Fibroblast of lung (primary cell): ENCODE measurements at regions not wholly inside any gene's neighbourhood (a gene's known extent, or its start where the extent isn't known, plus 50 kb on each side); places are given as distances from the start of the nearest gene placed in this dataset.

ENCODE experiments used
- DNase-seq, 2 donors: peaks; one replicate each; pipeline versions ENCODE4 v3.0.0 to v3.0.0-alpha.2; 2010; ENCODE audit warnings: low read depth in 2 of 2
- H2AFZ ChIP-seq: 2 replicates; pipeline ENCODE4 v1.5.1; 2012; ENCODE audit warnings: low read length, control low read depth, inconsistent platforms
- H3K27ac ChIP-seq: 2 replicates; pipeline ENCODE4 v1.5.1; 2011; ENCODE audit warnings: low read length, control low read depth; ENCODE audit not compliant: insufficient read depth
- H3K27me3 ChIP-seq: 2 replicates; pipeline ENCODE4 v1.5.1; 2011; ENCODE audit warnings: mild to moderate bottlenecking, low read length; ENCODE audit not compliant: control insufficient read depth, insufficient read depth
- H3K36me3 ChIP-seq: 2 replicates; pipeline ENCODE4 v1.5.1; 2011; ENCODE audit warnings: low read length; ENCODE audit not compliant: control insufficient read depth, insufficient read depth
- H3K4me1 ChIP-seq: 2 replicates; pipeline ENCODE4 v1.5.1; 2011; ENCODE audit warnings: low read length; ENCODE audit not compliant: control insufficient read depth, insufficient read depth; ENCODE audit errors: extremely low read depth
- H3K4me2 ChIP-seq: 2 replicates; pipeline ENCODE4 v1.5.1; 2011; ENCODE audit warnings: low read length, control low read depth; ENCODE audit not compliant: insufficient read depth; ENCODE audit errors: extremely low read depth
- H3K4me3 ChIP-seq, 4 experiments: fragments of 200-600 bp in 1 of 4; sonication (generic) in 1 of 4; replicated peaks in 1 of 4; 2 replicates each; pipeline ENCODE4 v1.5.1; 2011 to 2016; ENCODE audit warnings: low read length in 4 of 4, low read depth in 3 of 4, mild to moderate bottlenecking in 3 of 4, control low read depth in 2 of 4, inconsistent platforms in 1 of 4, mixed read lengths in 1 of 4; ENCODE audit not compliant: insufficient read depth in 1 of 4; ENCODE audit errors: control extremely low read depth in 1 of 4
- H3K79me2 ChIP-seq: 2 replicates; pipeline ENCODE4 v1.5.1; 2012; ENCODE audit warnings: mild to moderate bottlenecking, low read length, inconsistent platforms; ENCODE audit not compliant: control insufficient read depth, insufficient read depth
- H3K9ac ChIP-seq: 2 replicates; pipeline ENCODE4 v1.5.1; 2011; ENCODE audit warnings: mild to moderate bottlenecking, low read length, control low read depth; ENCODE audit not compliant: insufficient read depth
- H3K9me3 ChIP-seq: 2 replicates; pipeline ENCODE4 v1.5.1; 2012; ENCODE audit warnings: low read depth, low read length; ENCODE audit not compliant: control insufficient read depth, insufficient read depth
- H4K20me1 ChIP-seq: 2 replicates; pipeline ENCODE4 v1.5.1; 2011; ENCODE audit warnings: low read length; ENCODE audit not compliant: control insufficient read depth, insufficient read depth; ENCODE audit errors: extremely low read depth
- EZH2 ChIP-seq: IDR thresholded peaks from 2 replicates; pipeline ENCODE4 v1.5.1; 2012; ENCODE audit warnings: low read length, control low read depth, mild to moderate bottlenecking; ENCODE audit errors: missing control alignments
- TF ChIP-seq, protein P1 (sequence below), 2 donors: IDR thresholded peaks in 1 of 2; conservative IDR thresholded peaks in 1 of 2; 1 replicate in 1 of 2; 2 replicates in 1 of 2; pipeline ENCODE4 v1.5.1; 2011 to 2012; ENCODE audit warnings: low read length in 2 of 2, control low read depth in 1 of 2, inconsistent platforms in 1 of 2, low read depth in 1 of 2, mild to moderate bottlenecking in 1 of 2

- Histone ChIP-seq H3K36me3 (no peaks in the 10 kb centered on the region), H3K4me1 (no peaks in the 10 kb centered on the region), H3K9ac (no peak overlapping the region), H3K27me3 (no peaks in the 10 kb centered on the region), H2AFZ (no peak overlapping the region), H3K4me2 (no peak overlapping the region), H3K4me3 (no peak overlapping the region), H3K9me3 (no peaks in the 10 kb centered on the region), H4K20me1 (no peaks in the 10 kb centered on the region), H3K79me2 (no peaks in the 10 kb centered on the region), H3K27ac (no peak overlapping the region)
- TF ChIP-seq, protein P1, sequence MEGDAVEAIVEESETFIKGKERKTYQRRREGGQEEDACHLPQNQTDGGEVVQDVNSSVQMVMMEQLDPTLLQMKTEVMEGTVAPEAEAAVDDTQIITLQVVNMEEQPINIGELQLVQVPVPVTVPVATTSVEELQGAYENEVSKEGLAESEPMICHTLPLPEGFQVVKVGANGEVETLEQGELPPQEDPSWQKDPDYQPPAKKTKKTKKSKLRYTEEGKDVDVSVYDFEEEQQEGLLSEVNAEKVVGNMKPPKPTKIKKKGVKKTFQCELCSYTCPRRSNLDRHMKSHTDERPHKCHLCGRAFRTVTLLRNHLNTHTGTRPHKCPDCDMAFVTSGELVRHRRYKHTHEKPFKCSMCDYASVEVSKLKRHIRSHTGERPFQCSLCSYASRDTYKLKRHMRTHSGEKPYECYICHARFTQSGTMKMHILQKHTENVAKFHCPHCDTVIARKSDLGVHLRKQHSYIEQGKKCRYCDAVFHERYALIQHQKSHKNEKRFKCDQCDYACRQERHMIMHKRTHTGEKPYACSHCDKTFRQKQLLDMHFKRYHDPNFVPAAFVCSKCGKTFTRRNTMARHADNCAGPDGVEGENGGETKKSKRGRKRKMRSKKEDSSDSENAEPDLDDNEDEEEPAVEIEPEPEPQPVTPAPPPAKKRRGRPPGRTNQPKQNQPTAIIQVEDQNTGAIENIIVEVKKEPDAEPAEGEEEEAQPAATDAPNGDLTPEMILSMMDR (conservative IDR thresholded peaks at IDR 0.05 in 1 of 2, IDR thresholded peaks at IDR 0.05 in 1 of 2; ENCODE audit: low read depth in 1 of 2, low read length in 2 of 2), result no peak
- TF ChIP-seq EZH2, result no peak
- DNase-seq, result no peak
Observed at GRCh38 chr3:74302281-74302680, 312.2 kb downstream of the CNTN3 start.

GRCh38 chr3:74301056-74301455 is 313.4 kb downstream of the CNTN3 start:
- Histone ChIP-seq H3K27me3 (no peaks in the 10 kb centered on the region), H3K27ac (no peak overlapping the region), H4K20me1 (no peaks in the 10 kb centered on the region), H3K9me3 (no peaks in the 10 kb centered on the region), H3K36me3 (no peaks in the 10 kb centered on the region), H2AFZ (no peak overlapping the region), H3K9ac (no peak overlapping the region), H3K4me3 (no peak overlapping the region), H3K4me2 (no peak overlapping the region), H3K4me1 (no peaks in the 10 kb centered on the region), H3K79me2 (no peaks in the 10 kb centered on the region)
- DNase-seq, result no peak
- TF ChIP-seq, protein P1 (conservative IDR thresholded peaks at IDR 0.05 in 1 of 2, IDR thresholded peaks at IDR 0.05 in 1 of 2; ENCODE audit: low read depth in 1 of 2, low read length in 2 of 2), result no peak
- TF ChIP-seq EZH2, result no peak

GRCh38 chr3:74295479-74295878 is 319.0 kb downstream of the CNTN3 start:
- H2AFZ ChIP-seq, result no peak overlapping the region
- H3K27ac ChIP-seq, result no peak overlapping the region
- no peak overlapping the region for H3K4me2 ChIP-seq
- no peak for DNase-seq
- no peaks in the 10 kb centered on the region for H3K79me2 ChIP-seq
- no peaks in the 10 kb centered on the region for H3K27me3 ChIP-seq
- H3K4me3 ChIP-seq, result no peak overlapping the region
- no peak for TF ChIP-seq EZH2
- TF ChIP-seq, protein P1 (conservative IDR thresholded peaks at IDR 0.05 in 1 of 2, IDR thresholded peaks at IDR 0.05 in 1 of 2; ENCODE audit: low read depth in 1 of 2, low read length in 2 of 2), result no peak
- no peaks in the 10 kb centered on the region for H4K20me1 ChIP-seq
- H3K9ac ChIP-seq, result no peak overlapping the region
- no peaks in the 10 kb centered on the region for H3K9me3 ChIP-seq
- H3K4me1 ChIP-seq, result no peaks in the 10 kb centered on the region
- no peaks in the 10 kb centered on the region for H3K36me3 ChIP-seq
